Loucy (cell line): ENCODE measurements at regions not wholly inside any gene's neighbourhood (a gene's known extent, or its start where the extent isn't known, plus 50 kb on each side); places are given as distances from the start of the nearest gene placed in this dataset.

Experiments used
- H2AFZ ChIP-seq: fragments of 200-600 bp; sonication (generic); 2 replicates; pipeline ENCODE4 v1.6.0; 2016; ENCODE audit warnings: antibody characterized with exemption, mild to moderate bottlenecking, low read length, moderate library complexity
- H3F3A ChIP-seq: fragments of 200-600 bp; 2 replicates; pipeline ENCODE4 v1.6.0; 2016; ENCODE audit warnings: antibody characterized with exemption, low read depth, mild to moderate bottlenecking
- H3K27me3 ChIP-seq: fragments of 200-600 bp; sonication (generic); 2 replicates; pipeline ENCODE4 v1.6.1; 2014; ENCODE audit warnings: low read length, mild to moderate bottlenecking; ENCODE audit not compliant: insufficient read depth, poor library complexity, severe bottlenecking
- H3K36me3 ChIP-seq: fragments of 200-600 bp; sonication (generic); 2 replicates; pipeline ENCODE4 v1.6.1; 2016; ENCODE audit warnings: low read length; ENCODE audit not compliant: insufficient read depth
- H3K4me1 ChIP-seq: fragments of 200-600 bp; sonication (generic); 2 replicates; pipeline ENCODE4 v1.5.1; 2014; ENCODE audit warnings: low read length, mild to moderate bottlenecking; ENCODE audit not compliant: insufficient read depth, poor library complexity, severe bottlenecking
- H3K4me2 ChIP-seq: fragments of 200-600 bp; sonication (generic); 2 replicates; pipeline ENCODE4 v1.6.0; 2014; ENCODE audit warnings: antibody characterized with exemption, low read length, low read depth, mild to moderate bottlenecking; ENCODE audit not compliant: poor library complexity, severe bottlenecking
- H3K4me3 ChIP-seq: fragments of 200-600 bp; sonication (generic); 2 replicates; pipeline ENCODE4 v1.5.1; 2014; ENCODE audit warnings: low read length, mild to moderate bottlenecking, mixed read lengths; ENCODE audit not compliant: poor library complexity, severe bottlenecking
- H3K79me2 ChIP-seq: fragments of 200-600 bp; sonication (generic); 2 replicates; pipeline ENCODE4 v1.6.1; 2014; ENCODE audit warnings: low read length; ENCODE audit not compliant: insufficient read depth
- H3K9ac ChIP-seq: fragments of 200-600 bp; sonication (generic); 2 replicates; pipeline ENCODE4 v1.6.0; 2014; ENCODE audit warnings: mild to moderate bottlenecking, low read depth, low read length, moderate library complexity; ENCODE audit not compliant: poor library complexity, severe bottlenecking
- H3K9me2 ChIP-seq: fragments of 200-600 bp; sonication (generic); replicated peaks from 2 replicates; pipeline ENCODE4 v1.6.1; 2016; ENCODE audit warnings: low read depth, low read length, mixed read lengths
- H3K9me3 ChIP-seq: fragments of 200-600 bp; sonication (generic); 2 replicates; pipeline ENCODE4 v1.6.1; 2014; ENCODE audit warnings: mild to moderate bottlenecking, antibody characterized with exemption, low read length, low read depth; ENCODE audit not compliant: insufficient read depth
- H4K20me1 ChIP-seq: fragments of 200-600 bp; sonication (generic); 2 replicates; pipeline ENCODE4 v1.6.0; 2014; ENCODE audit warnings: antibody characterized with exemption, low read length, mild to moderate bottlenecking; ENCODE audit not compliant: insufficient read depth, poor library complexity, severe bottlenecking
- CTCF ChIP-seq: fragments of 200-600 bp; sonication (generic); conservative IDR thresholded peaks from 2 replicates; pipeline ENCODE4 v1.5.1; 2014; ENCODE audit warnings: mild to moderate bottlenecking, antibody characterized with exemption, low read length
- EZH2phosphoT487 ChIP-seq: fragments of 200-600 bp; IDR thresholded peaks from 2 replicates; pipeline ENCODE4 v1.6.1; 2018; ENCODE audit warnings: antibody characterized with exemption, mild to moderate bottlenecking, moderate library complexity, borderline replicate concordance

- Histone ChIP-seq H3K4me3 (no peak overlapping the region), H3K27me3 (no peaks in the 10 kb centered on the region), H3K9me2 (no peaks in the 10 kb centered on the region), H4K20me1 (no peaks in the 10 kb centered on the region), H3K9me3 (no peaks in the 10 kb centered on the region), H3K4me1 (peaks cover 55% of the 10 kb centered on the region), H3F3A (no peaks in the 10 kb centered on the region), H3K9ac (no peak overlapping the region), H2AFZ (no peak overlapping the region), H3K4me2 (no peak overlapping the region), H3K36me3 (no peaks in the 10 kb centered on the region), H3K79me2 (no peaks in the 10 kb centered on the region)
- TF ChIP-seq CTCF (no peak), EZH2phosphoT487 (no peak)
These were observed 216.8 kb upstream of the FAT1 start for GRCh38 chr4:186940476-186940875.

GRCh38 chr4:186942758-186943377, 219.2 kb upstream of the FAT1 start:
- Histone ChIP-seq H3K27me3 (no peaks in the 10 kb centered on the region), H3F3A (no peaks in the 10 kb centered on the region), H3K36me3 (no peaks in the 10 kb centered on the region), H3K4me3 (peak overlapping the region; percentile 25), H3K9me3 (no peaks in the 10 kb centered on the region), H3K4me1 (peaks cover 40% of the 10 kb centered on the region), H3K79me2 (no peaks in the 10 kb centered on the region), H3K9ac (peak overlapping the region; percentile 44), H2AFZ (no peak overlapping the region), H3K4me2 (peak overlapping the region; percentile 41), H4K20me1 (no peaks in the 10 kb centered on the region), H3K9me2 (no peaks in the 10 kb centered on the region)
- TF ChIP-seq EZH2phosphoT487 (no peak), CTCF (no peak)

GRCh38 chr4:186943411-186943810, 219.8 kb upstream of the FAT1 start:
- Histone ChIP-seq H3K79me2 (no peaks in the 10 kb centered on the region), H3K4me2 (peak overlapping the region; percentile 41), H3K9me2 (no peaks in the 10 kb centered on the region), H3K9ac (no peak overlapping the region), H4K20me1 (no peaks in the 10 kb centered on the region), H2AFZ (no peak overlapping the region), H3K27me3 (no peaks in the 10 kb centered on the region), H3K4me3 (peak overlapping the region; percentile 25), H3K9me3 (no peaks in the 10 kb centered on the region), H3K4me1 (peaks cover 43% of the 10 kb centered on the region), H3K36me3 (no peaks in the 10 kb centered on the region), H3F3A (no peaks in the 10 kb centered on the region)
- TF ChIP-seq EZH2phosphoT487 (no peak), CTCF (no peak)
